Motor neuron (in vitro differentiated cells): ENCODE measurements at regions not wholly inside any gene's neighbourhood (a gene's known extent, or its start where the extent isn't known, plus 50 kb on each side); places are given as distances from the start of the nearest gene placed in this dataset.

Source experiments
- ATAC-seq, 8 experiments: fragments of 200-7000 bp; cut with Tn5 transposase; replicated peaks in 6 of 8; 2 replicates each; pipeline ENCODE4 v1.8.0; 2021; ENCODE audit warnings: mild to moderate bottlenecking in 8 of 8, moderate library complexity in 8 of 8
- H3K27ac ChIP-seq, 2 donors: fragments of 250-450 bp; sonication (Bioruptor Pico); 2 replicates each; pipeline ENCODE4 v1.9.0; 2021; ENCODE audit warnings: antibody characterized with exemption in 2 of 2, mild to moderate bottlenecking in 2 of 2, moderate library complexity in 1 of 2
- H3K4me1 ChIP-seq, 2 donors: fragments of 250-450 bp; sonication (Bioruptor Pico); replicated peaks in 1 of 2; 2 replicates each; pipeline ENCODE4 v1.6.1; 2021; ENCODE audit warnings: antibody characterized with exemption in 2 of 2, mild to moderate bottlenecking in 2 of 2, moderate library complexity in 1 of 2
- H3K4me3 ChIP-seq, 5 donors: fragments of 250-450 bp; sonication (Bioruptor Pico); 2 replicates each; pipeline ENCODE4 v1.9.0; 2021; ENCODE audit warnings: antibody characterized with exemption in 5 of 5, mild to moderate bottlenecking in 5 of 5, moderate library complexity in 4 of 5
- WGBS, 10 experiments: fragments of 450-650 bp; shearing (Covaris generic); methylation state at CpG; one replicate each; pipeline ENCODE4 v1.0.0; 2022; 5-methylcytosine and 5-hydroxymethylcytosine counted together
- in situ Hi-C, 9 experiments: fragments of 400-800 bp; cut with MboI; loops; one replicate each; pipeline ENCODE4 v1.15.0; 2021; ENCODE audit warnings: low sequenced_read_pairs in 9 of 9, low pct_unique_long_range_greater_than_20kb in 2 of 9; ENCODE audit not compliant: unreplicated experiment in 9 of 9

DNA sequence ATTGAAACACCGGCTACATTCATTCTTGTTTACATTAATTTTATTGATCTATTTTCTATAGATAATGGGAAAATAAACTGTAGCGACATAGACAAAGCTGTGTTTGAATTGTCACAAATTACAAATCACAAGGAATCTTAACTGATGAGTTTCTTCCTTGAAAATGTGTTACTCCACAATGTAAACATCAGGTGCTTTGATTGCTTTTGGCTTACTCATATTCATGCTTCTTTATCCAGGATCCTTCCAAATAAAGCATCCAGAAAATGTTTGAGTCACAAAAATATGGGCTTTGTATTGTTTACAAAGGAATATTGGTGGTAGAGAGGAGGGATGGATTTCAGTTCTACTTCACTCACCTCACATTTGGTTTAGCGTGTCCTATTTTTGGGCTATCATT lies 64.0 kb downstream of the BMP2 start:
- 64 to 100% (median 88%) methylated on average over 1 to 3 of the region's 3 CpGs for WGBS, 10 experiments
- Histone ChIP-seq H3K27ac (no peak overlapping the region), H3K4me1 (no peaks in the 10 kb centered on the region), H3K4me3 (no peak overlapping the region)
- in situ Hi-C loops, result loop anchor here in 1 of 9 experiments (25.0 kb wide), 1 partner anchor 256 kb away; no protein-coding TSS in a partner anchor
- ATAC-seq, result no peak

DNA sequence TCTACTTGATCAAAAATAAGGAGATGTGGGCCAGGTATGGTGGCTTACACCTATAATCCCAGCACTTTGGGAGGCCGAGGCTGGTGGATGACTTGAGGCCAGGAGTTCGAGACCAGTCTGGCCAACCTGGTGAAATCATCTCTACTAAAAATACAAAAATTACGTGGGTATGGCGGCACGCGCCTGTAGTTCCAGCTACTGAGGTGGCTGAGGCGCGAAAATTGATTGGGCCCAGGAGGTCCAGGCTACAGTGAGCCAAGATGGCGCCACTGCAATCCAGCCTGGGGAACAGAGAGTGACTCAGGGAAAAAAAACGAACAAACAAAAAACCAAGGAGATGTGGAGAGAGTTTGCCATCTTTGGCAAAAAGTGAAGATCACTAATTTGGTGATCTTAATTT lies 65.3 kb downstream of the BMP2 start:
- in situ Hi-C loops, result loop anchor here in 1 of 9 experiments (25.0 kb wide), 1 partner anchor 254 kb away; no protein-coding TSS in a partner anchor

DNA sequence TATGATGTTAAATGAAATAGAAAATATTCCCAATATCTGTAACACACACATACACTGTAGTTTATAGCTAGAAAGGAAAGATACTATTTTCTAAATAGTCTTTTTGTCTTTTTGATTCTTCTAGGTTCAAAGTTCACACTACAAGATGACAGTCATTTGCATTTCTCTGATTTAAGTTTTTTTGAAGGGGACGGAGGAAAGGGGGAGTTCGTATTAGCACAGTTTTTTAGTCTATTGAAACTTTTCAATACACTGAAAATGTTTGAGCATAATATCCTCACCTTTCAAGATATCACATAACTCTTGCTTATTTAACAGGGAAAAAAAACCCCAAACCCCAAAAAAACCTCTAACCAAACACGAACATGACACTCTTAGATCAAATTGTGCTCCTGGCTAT lies 68.1 kb downstream of the BMP2 start:
- 22 to 87% (median 65%) methylated on average over 1 to 3 of the region's 3 CpGs; no CpG with 5 or more reads in 1 of the 10 experiments for WGBS, 10 experiments
- in situ Hi-C loops, result loop anchor here in 1 of 9 experiments (25.0 kb wide), 1 partner anchor 252 kb away; no protein-coding TSS in a partner anchor
- no peaks in the 10 kb centered on the region for H3K4me1 ChIP-seq
- no peak overlapping the region for H3K27ac ChIP-seq
- no peak for ATAC-seq
- no peak overlapping the region for H3K4me3 ChIP-seq

More for the DNA sequence above, 65.3 kb downstream of the BMP2 start:
- no peaks in the 10 kb centered on the region for H3K4me1 ChIP-seq
- ATAC-seq, result no peak
- H3K4me3 ChIP-seq, result no peak overlapping the region
- no peak overlapping the region for H3K27ac ChIP-seq
- 25 to 97% (median 89%) methylated on average over 2 to 9 of the region's 10 CpGs; no CpG with 5 or more reads in 2 of the 10 experiments for WGBS, 10 experiments

DNA sequence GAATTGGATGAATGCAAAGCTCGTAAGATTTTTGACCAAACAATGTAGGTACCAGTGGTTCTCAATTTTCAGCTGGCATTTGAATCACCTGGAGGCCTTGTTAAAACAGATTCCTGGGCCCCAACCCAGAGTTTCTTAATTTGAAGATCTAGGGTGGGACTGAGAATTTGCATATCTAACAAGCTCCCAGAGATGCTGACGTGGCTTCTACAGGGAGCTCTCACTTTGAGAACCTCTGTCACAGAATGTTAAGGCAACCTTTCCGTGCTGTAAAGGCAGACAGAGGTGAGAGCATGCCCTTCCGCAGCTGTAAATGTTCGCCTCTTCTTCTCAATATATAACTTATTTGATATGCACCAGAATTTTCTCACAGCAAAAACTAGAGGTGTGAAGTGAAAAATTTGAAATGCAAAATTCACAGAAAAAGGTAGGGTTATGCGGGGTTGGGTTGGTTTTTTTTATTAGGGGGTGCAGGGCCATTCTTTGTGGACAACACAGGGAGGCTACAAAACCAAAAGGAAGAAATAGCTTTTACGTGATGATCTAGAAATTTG lies 69.4 kb downstream of the BMP2 start:
- no peak for ATAC-seq
- Histone ChIP-seq H3K4me1 (no peaks in the 10 kb centered on the region), H3K4me3 (no peak overlapping the region), H3K27ac (no peak overlapping the region)
- in situ Hi-C loops, result loop anchor here in 1 of 9 experiments (25.0 kb wide), 1 partner anchor 250 kb away; no protein-coding TSS in a partner anchor
- WGBS, 10 experiments, result 56 to 89% (median 79%) methylated on average over 3 to 7 of the region's 7 CpGs

DNA sequence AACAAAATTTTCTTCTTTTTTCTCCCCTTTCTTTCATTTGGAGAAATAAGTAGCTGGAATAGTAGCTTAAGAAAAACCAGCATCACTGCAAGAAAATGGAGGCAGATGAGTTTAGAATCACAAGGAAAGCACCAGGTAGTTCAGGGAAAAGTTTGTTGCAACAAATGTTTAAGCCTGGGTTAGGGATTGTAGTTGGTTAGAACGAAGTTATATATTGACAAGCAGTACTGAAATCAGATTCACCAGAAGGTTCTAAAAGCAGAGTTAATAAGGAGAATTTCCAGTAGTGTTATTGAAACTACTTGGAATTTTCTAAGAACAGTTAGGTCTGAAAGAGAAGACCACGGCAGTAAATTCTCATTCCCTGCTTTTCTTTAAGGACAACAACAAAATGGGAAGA lies 70.2 kb downstream of the BMP2 start:
- ATAC-seq, result no peak
- no peaks in the 10 kb centered on the region for H3K4me1 ChIP-seq
- 17 to 83% (median 66%) methylated on average over 1 to 2 of the region's 2 CpGs for WGBS, 10 experiments
- in situ Hi-C loops, result loop anchor here in 1 of 9 experiments (25.0 kb wide), 1 partner anchor 250 kb away; no protein-coding TSS in a partner anchor
- no peak overlapping the region for H3K4me3 ChIP-seq
- no peak overlapping the region for H3K27ac ChIP-seq

DNA sequence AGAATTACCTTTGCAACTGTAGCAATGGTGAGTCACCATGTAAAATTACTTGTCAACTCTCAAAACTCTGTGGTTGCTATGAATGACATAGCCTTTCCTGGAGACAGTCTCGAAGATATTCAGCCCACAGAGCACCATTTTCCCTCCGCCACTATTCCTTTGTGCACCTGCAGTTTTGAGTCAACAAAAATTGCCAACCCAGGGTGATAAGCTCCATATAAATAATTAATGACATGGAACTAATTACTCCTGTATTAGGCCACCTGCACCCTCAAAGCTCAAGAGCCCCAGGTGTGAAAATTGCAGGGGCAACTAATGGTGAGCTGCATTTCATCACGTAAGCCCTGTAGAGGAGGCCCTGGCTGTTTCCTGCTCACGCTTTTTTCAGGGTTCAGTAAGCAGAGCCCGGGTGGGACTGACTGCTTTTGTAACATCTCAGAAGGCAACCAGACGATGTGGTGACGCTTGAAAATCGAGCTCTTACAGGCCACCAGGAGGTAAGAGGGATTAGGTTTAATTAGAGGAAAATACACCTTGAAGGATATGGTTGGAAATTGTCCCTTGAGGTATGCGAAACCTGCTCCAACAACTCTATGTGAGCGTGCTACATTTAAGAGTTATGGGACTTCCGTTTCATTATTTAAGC lies 70.8 kb downstream of the BMP2 start:
- WGBS, 10 experiments, result 39 to 100% (median 89%) methylated on average over 1 to 8 of the region's 11 CpGs; no CpG with 5 or more reads in 4 of the 10 experiments
- peak in 3 of 8 experiments; percentile 32 to 78 (median 50) for ATAC-seq
- in situ Hi-C loops, result loop anchor here in 1 of 9 experiments (25.0 kb wide), 1 partner anchor 249 kb away; no protein-coding TSS in a partner anchor
- Histone ChIP-seq H3K27ac (no peak overlapping the region), H3K4me1 (no peaks in the 10 kb centered on the region), H3K4me3 (no peak overlapping the region)

DNA sequence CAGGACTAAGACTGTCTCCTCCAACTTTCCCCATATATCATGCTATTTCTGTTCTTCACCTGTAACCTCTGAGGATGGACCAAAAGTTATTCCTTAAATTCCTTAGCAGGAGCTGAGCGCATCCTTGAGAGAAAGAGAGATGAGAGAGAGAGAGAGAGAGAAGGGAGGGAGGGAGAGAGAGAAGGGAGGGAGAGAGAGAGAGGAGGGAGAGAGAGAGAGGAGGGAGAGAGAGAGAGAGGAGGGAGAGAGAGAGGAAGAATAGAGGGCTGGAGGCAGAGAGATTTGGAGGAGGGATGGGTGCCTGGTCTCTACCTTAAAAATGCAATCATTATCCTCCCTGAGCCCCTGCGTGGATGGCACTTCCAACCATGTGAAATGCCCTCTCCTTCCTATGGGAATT lies 73.6 kb downstream of the BMP2 start:
- Histone ChIP-seq H3K27ac (no peak overlapping the region), H3K4me1 (no peaks in the 10 kb centered on the region), H3K4me3 (no peak overlapping the region)
- 0 to 80% (median 40%) methylated on average over 1 of the region's 2 CpGs; no CpG with 5 or more reads in 7 of the 10 experiments for WGBS, 10 experiments
- in situ Hi-C loops, result loop anchor here in 1 of 9 experiments (25.0 kb wide), 1 partner anchor 246 kb away; no protein-coding TSS in a partner anchor
- no peak for ATAC-seq

DNA sequence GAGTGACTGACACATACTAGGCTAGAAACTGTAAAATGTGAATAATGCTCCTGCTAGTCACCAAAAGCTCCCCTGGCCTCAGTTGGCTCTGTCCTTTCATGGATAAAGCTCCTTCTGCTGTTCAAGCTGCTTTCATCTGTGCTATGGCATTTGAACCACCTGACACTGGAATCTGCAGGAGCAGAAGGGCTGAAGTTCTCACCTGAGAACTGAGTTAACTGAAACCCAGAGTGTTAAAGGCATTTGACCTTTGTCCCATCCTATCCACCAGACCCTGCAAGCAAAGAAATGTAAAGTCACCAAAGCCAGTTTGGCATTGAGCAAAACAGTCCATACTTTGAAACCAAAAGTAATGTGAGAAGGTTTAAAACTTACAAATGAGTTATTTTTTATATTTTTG lies 77.7 kb downstream of the BMP2 start:
- Histone ChIP-seq H3K4me3 (no peak overlapping the region), H3K4me1 (no peaks in the 10 kb centered on the region), H3K27ac (no peak overlapping the region)
- in situ Hi-C loops, result loop anchor here in 1 of 9 experiments (25.0 kb wide), 1 partner anchor 242 kb away; no protein-coding TSS in a partner anchor
- ATAC-seq, result no peak

DNA sequence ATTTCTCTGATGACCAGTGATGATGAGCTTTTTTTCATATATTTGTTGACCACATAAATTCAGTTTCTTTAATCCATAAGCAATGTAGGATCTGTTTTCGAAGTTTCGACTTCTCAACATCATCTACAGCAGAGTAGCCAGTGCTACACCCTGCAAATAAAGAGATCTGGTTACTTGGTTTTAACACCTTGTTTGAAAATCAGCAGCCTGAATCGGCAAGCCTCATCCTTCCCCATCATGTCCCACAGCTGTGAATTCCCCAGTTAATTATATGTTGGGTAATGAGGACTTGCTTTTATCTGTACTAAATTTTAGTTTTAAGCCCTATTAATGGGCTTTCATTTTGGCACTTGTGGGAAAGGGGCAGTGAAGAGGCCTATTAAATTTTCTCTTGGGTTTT lies 80.6 kb downstream of the BMP2 start:
- Histone ChIP-seq H3K27ac (no peak overlapping the region), H3K4me3 (no peak overlapping the region), H3K4me1 (no peaks in the 10 kb centered on the region)
- 15 to 100% (median 94%) methylated on average over 1 to 3 of the region's 3 CpGs; no CpG with 5 or more reads in 3 of the 10 experiments for whole genome bisulfite sequencing, 10 experiments
- in situ Hi-C loops, result loop anchor here in 1 of 9 experiments (25.0 kb wide), 1 partner anchor 239 kb away; no protein-coding TSS in a partner anchor
- ATAC-seq, result no peak

DNA sequence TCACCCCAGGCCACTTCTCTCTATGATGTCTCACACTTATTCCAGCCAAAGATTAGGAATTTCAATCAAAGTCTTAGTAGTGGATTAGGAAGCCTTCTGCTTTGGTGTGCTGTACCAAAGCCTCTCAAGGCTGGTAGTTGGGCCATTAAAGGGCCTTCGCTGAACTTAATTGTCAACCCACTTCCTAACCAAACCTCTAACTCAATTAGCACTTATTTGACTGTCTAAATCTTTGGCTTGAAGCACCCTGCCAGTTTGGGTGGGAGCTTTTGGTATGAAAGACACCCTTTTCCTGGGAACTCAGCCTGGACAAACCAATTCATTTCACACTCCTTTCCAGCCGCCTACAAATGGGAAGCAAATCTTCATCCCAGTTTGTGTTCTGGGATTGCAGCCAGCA lies 81.5 kb downstream of the BMP2 start:
- in situ Hi-C loops, result loop anchor here in 1 of 9 experiments (25.0 kb wide), 1 partner anchor 238 kb away; no protein-coding TSS in a partner anchor

DNA sequence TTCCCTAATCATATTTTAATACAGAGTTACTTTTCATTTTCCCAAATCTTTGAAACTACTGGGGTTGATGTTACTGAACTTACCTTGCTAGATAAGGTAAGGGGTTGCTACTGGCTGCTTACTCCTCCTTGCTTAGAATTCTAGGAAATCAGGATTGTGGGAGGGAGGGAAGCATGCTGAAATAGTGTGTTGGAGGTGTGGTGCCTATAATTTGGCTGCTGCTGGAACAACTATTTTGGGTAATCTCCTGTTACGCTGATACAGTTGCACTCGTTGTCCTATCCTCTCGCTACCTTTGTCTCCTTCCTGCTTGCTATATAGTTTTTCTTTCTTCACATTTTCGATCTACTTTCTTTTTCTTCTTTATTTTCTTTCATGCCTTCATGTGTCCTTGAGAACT lies 83.7 kb downstream of the BMP2 start:
- no peaks in the 10 kb centered on the region for H3K4me1 ChIP-seq
- H3K27ac ChIP-seq, result no peak overlapping the region
- no peak for ATAC-seq
- in situ Hi-C loops, result no loop called here
- no peak overlapping the region for H3K4me3 ChIP-seq
- 64 to 94% (median 84%) methylated on average over 3 to 4 of the region's 4 CpGs for WGBS, 10 experiments

More for the DNA sequence above, 81.5 kb downstream of the BMP2 start:
- H3K4me3 ChIP-seq, result no peak overlapping the region
- no peaks in the 10 kb centered on the region for H3K4me1 ChIP-seq
- ATAC-seq, result no peak
- WGBS, 10 experiments, result 0 to 100% (median 83%) methylated on average over 1 to 2 of the region's 2 CpGs; no CpG with 5 or more reads in 3 of the 10 experiments
- no peak overlapping the region for H3K27ac ChIP-seq

DNA sequence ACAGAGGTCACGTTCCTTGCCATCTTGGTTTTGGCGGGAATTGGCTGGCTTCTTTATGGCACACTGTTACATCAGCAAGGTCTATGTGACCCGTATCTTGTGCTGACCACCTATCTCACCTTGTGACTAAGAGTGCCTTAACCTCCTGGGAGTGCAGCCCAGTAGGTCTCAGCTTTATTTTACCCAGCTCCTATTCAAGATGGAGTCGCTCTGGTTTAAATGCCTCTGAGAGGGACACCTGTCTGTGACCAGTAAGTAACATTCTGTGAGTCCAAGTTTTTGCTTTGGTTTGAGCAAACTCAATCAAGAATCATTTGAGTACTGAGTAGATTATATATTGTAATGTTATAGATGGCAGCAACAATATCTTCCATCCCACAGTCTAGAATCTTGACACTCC lies 85.0 kb downstream of the BMP2 start:
- H3K27ac ChIP-seq, result no peak overlapping the region
- no peak for ATAC-seq
- no peaks in the 10 kb centered on the region for H3K4me1 ChIP-seq
- in situ Hi-C loops, result no loop called here
- 30 to 100% (median 85%) methylated on average over 1 to 3 of the region's 4 CpGs; no CpG with 5 or more reads in 3 of the 10 experiments for WGBS, 10 experiments
- no peak overlapping the region for H3K4me3 ChIP-seq

DNA sequence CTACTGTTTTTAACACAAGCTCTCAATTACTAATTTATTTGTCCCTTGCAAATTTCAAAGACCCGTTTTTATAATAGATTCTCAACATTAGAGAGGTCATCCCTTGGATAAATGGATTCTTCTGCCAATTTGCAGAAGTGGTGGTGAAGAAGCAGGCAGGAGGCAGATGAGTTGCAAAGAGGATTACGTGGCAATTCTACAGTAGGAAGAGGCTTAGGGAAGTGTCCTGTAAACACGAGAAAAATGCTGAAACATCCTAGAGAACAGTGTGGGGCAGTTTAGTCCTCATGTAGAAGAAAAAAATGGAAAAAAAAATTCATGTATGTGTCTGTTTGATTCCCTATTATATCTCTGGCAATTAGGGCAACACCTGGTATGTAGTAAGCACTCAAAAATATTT lies 87.6 kb downstream of the BMP2 start:
- WGBS, 10 experiments, result 12 to 83% (median 65%) methylated on average over 2 to 3 of the region's 3 CpGs; no CpG with 5 or more reads in 2 of the 10 experiments
- no peak overlapping the region for H3K4me3 ChIP-seq
- no peak overlapping the region for H3K27ac ChIP-seq
- no peaks in the 10 kb centered on the region for H3K4me1 ChIP-seq
- in situ Hi-C loops, result no loop called here
- ATAC-seq, result no peak
